Tibial artery (tissue), 4 donors: ENCODE measurements at regions not wholly inside any gene's neighbourhood (a gene's known extent, or its start where the extent isn't known, plus 50 kb on each side); places are given as distances from the start of the nearest gene placed in this dataset.

Source experiments
- DNase-seq, 2 donors: peaks; one replicate each; pipeline ENCODE4 v3.0.0-alpha.2; 2019
- H3K27ac ChIP-seq, 2 donors: fragments of 200-600 bp; sonication (generic) in 1 of 2; 1 replicate in 1 of 2; 2 replicates in 1 of 2; pipeline ENCODE4 v1.5.1; 2018 to 2019; ENCODE audit warnings: mild to moderate bottlenecking in 1 of 2
- H3K27me3 ChIP-seq, 2 donors: fragments of 200-600 bp; sonication (generic) in 1 of 2; one replicate each; pipeline versions ENCODE4 v1.5.1 to v1.6.0; 2016 to 2019
- H3K36me3 ChIP-seq, 3 donors: fragments of 200-600 bp; sonication (generic) in 2 of 3; one replicate each; pipeline ENCODE4 v1.5.1; 2016 to 2019; ENCODE audit warnings: mild to moderate bottlenecking in 2 of 3
- H3K4me1 ChIP-seq, 4 donors: fragments of 200-600 bp; sonication (generic) in 2 of 4; 1 replicate in 3 of 4; 2 replicates in 1 of 4; pipeline ENCODE4 v1.5.1; 2016 to 2019
- H3K4me3 ChIP-seq, 2 donors: fragments of 200-600 bp; sonication (generic) in 1 of 2; 1 replicate in 1 of 2; 2 replicates in 1 of 2; pipeline ENCODE4 v1.5.1; 2018 to 2019; ENCODE audit warnings: mild to moderate bottlenecking in 2 of 2
- H3K9me3 ChIP-seq, 3 donors: fragments of 200-600 bp; sonication (generic) in 1 of 3; one replicate each; pipeline ENCODE4 v1.5.1; 2016 to 2019
- intact Hi-C: fragments of 100-400 bp; cut with DNase I; formaldehyde crosslinking; loops from one replicate; pipeline ENCODE4 v1.15.0; 2023; ENCODE audit warnings: low total_unique reads
- TF ChIP-seq, protein P1 (sequence below), 2 experiments: fragments of 200-600 bp in 1 of 2; fragments of 450-650 bp in 1 of 2; IDR thresholded peaks; one replicate each; pipeline ENCODE4 v1.5.1; 2017 to 2019; ENCODE audit warnings: antibody characterized with exemption in 2 of 2, mild to moderate bottlenecking in 1 of 2, moderate library complexity in 1 of 2

DNA sequence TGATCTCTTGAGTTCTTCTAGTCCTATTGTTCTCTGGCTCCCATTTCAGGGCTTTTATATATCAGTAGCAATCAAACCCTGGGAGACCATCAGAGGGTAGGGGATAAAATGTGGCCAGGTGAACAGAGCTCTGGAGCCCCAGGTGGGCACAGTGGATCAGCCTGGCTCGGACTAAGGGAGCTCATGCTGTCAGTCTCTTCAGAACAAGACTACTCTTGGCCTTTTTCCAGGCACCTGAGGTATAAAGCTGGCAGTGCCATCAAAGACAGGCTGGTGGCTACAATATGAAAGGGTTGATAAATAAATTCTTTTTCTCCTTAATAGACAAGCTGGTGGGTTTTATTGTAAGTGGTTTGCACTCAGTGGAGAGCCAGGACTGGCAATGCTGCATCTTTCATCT is 160.0 kb upstream of the CCL2 start:
- H3K27me3 ChIP-seq: peaks cover 0 to 3% of the 10 kb centered on the region in 2 donors
- no peaks in the 10 kb centered on the region for H3K4me1 ChIP-seq
- H3K9me3 ChIP-seq: no peaks in the 10 kb centered on the region
- no peak overlapping the region for H3K4me3 ChIP-seq
- DNase-seq: no peak
- no peak overlapping the region for H3K27ac ChIP-seq
- intact Hi-C loops: no loop called here
- TF ChIP-seq, protein P1, sequence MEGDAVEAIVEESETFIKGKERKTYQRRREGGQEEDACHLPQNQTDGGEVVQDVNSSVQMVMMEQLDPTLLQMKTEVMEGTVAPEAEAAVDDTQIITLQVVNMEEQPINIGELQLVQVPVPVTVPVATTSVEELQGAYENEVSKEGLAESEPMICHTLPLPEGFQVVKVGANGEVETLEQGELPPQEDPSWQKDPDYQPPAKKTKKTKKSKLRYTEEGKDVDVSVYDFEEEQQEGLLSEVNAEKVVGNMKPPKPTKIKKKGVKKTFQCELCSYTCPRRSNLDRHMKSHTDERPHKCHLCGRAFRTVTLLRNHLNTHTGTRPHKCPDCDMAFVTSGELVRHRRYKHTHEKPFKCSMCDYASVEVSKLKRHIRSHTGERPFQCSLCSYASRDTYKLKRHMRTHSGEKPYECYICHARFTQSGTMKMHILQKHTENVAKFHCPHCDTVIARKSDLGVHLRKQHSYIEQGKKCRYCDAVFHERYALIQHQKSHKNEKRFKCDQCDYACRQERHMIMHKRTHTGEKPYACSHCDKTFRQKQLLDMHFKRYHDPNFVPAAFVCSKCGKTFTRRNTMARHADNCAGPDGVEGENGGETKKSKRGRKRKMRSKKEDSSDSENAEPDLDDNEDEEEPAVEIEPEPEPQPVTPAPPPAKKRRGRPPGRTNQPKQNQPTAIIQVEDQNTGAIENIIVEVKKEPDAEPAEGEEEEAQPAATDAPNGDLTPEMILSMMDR (IDR thresholded peaks at IDR 0.05): no peak
- H3K36me3 ChIP-seq: no peaks in the 10 kb centered on the region

DNA sequence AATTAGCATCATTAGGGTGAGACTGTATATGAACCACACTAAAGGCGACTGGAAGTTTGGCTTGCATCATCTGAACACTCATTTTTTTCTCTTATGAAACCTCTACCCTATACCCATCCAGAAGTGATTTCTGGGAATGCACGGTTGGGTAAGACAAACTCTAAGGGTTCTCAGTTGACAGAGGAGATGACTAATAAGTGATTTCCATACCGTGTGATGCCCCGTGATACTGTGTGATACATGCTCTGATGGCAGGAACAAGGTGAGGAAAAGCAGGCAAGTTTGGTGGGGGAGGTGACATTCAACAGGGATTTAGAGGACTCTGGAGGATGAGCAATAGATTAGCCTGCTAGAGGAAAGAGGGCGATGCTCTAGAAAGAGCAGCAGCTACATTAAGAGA is 156.4 kb upstream of the CCL2 start:
- Histone ChIP-seq H3K27me3 (peaks cover 0 to 3% of the 10 kb centered on the region in 2 donors), H3K4me3 (no peak overlapping the region)
- intact Hi-C loops: no loop called here

DNA sequence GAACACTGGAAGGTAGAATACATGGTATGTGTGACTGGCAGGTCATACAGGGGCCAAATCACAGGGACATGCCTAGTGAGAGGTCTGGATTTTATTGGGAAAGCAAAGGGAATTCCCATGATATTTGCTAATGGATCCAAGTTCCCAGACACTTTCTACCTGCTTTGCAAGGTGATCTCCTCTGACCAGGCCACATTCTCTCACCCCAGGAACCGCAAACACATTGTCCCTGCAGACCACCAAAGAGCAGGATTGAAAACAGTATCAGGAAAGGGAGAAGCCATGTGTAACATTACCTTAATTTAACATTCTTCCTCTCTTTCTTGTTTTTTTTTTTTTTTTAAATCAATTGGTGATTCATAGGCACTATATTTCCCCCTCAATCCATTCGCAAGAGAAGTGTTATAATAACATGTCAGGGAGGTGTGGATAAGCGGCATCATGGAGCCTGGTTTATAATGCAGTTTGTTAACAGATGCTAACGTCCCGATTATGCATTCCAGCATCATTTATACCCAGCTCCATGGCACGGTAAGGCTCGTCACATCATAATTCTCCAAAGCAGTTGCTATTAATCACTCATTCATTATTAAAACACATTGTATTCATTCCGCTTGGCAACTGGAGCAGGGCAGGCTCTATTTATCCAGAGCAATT is 155.1 kb upstream of the CCL2 start:
- Histone ChIP-seq H3K4me1 (no peaks in the 10 kb centered on the region), H3K36me3 (no peaks in the 10 kb centered on the region), H3K27me3 (no peaks in the 10 kb centered on the region), H3K9me3 (no peaks in the 10 kb centered on the region), H3K4me3 (no peak overlapping the region), H3K27ac (no peak overlapping the region)
- DNase-seq: no peak
- intact Hi-C loops: no loop called here
- TF ChIP-seq, protein P1 (IDR thresholded peaks at IDR 0.05): no peak

More for the DNA sequence above, 156.4 kb upstream of the CCL2 start:
- Histone ChIP-seq H3K4me1 (no peaks in the 10 kb centered on the region), H3K27ac (no peak overlapping the region), H3K9me3 (no peaks in the 10 kb centered on the region), H3K36me3 (no peaks in the 10 kb centered on the region)
- TF ChIP-seq, protein P1 (IDR thresholded peaks at IDR 0.05): no peak
- DNase-seq: no peak

DNA sequence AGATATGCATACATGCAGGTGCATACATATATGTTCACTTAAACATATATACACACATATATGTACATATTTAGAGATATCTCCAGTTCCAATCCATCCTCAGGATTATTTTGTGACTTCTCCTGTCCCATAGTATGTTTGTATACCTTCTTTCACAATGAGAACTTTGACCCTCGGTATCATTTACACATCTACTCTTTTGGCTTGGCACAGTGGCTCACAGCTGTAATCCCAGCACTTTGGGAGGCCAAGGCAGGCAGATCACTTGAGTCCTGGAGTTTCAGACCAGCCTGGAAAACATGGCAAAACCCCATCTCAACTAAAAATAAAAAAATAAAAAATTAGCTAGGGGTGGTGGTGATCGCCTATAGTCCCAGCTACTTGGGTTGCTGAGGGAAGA is 148.1 kb upstream of the CCL2 start:
- TF ChIP-seq, protein P1 (IDR thresholded peaks at IDR 0.05): no peak
- no peaks in the 10 kb centered on the region for H3K36me3 ChIP-seq

DNA sequence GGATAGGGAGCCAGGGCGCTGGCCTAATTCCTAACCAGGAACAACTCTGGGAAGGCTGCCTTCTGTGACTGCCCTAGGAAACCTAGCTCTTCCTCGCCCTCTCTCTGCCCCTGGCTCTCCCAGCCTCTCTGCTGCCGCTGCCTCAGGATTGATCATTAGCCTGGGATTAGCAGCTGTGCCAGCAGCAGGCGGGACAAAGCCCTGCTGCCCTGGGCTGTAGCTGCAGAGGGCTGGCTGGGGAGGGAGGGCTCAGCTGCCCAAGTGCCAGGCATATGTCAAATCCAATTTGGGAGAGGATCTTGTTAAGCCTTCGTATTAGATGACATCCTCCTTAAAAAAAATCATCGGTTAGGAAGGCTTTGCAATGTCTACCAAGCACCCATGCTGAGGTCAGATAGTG is 144.8 kb upstream of the CCL2 start:
- Histone ChIP-seq H3K4me3 (no peak overlapping the region), H3K27me3 (no peaks in the 10 kb centered on the region), H3K36me3 (no peaks in the 10 kb centered on the region), H3K9me3 (no peaks in the 10 kb centered on the region), H3K4me1 (no peaks in the 10 kb centered on the region), H3K27ac (no peak overlapping the region)
- TF ChIP-seq, protein P1 (IDR thresholded peaks at IDR 0.05): no peak
- intact Hi-C loops: no loop called here
- DNase-seq: no peak

More for the DNA sequence above, 148.1 kb upstream of the CCL2 start:
- intact Hi-C loops: no loop called here
- H3K9me3 ChIP-seq: no peaks in the 10 kb centered on the region
- H3K4me1 ChIP-seq: no peaks in the 10 kb centered on the region
- H3K4me3 ChIP-seq: no peak overlapping the region
- H3K27ac ChIP-seq: no peak overlapping the region
- no peak for DNase-seq
- H3K27me3 ChIP-seq: no peaks in the 10 kb centered on the region

DNA sequence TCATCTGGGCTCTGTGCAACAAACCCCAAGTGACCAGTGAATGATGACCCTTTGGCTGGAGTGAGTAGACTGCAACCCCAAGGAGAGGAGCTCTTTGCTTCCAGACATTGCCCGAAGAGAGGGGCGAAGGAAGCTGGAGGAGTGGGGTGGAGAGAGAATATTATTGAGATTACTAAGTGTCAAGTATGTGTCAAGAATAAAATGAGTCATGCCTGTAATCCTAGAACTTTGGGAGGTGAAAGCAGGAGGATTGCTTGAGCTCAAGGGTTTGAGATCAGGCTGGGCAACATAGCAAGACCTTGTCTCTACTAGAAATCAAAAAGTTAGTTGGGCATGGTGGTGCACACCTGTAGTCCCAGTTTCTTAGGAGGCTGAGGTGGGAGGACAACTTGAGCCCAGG is 142.0 kb upstream of the CCL2 start:
- Histone ChIP-seq H3K9me3 (no peaks in the 10 kb centered on the region), H3K4me3 (no peak overlapping the region), H3K27me3 (no peaks in the 10 kb centered on the region), H3K4me1 (no peaks in the 10 kb centered on the region), H3K27ac (no peak overlapping the region), H3K36me3 (no peaks in the 10 kb centered on the region)
- no peak for DNase-seq
- intact Hi-C loops: no loop called here
- TF ChIP-seq, protein P1 (IDR thresholded peaks at IDR 0.05): no peak
